Pons (tissue), 1 donor: ENCODE measurements at regions not wholly inside any gene's neighbourhood (a gene's known extent, or its start where the extent isn't known, plus 50 kb on each side); places are given as distances from the start of the nearest gene placed in this dataset.

Experiments
- DNase-seq: peaks from one replicate; pipeline ENCODE4 v3.0.0-alpha.2; 2016; ENCODE audit warnings: low spot score

- DNase-seq = no peak
Measured at GRCh38 chr12:105992849-105993740, 145.7 kb downstream of the NUAK1 start.

DNA sequence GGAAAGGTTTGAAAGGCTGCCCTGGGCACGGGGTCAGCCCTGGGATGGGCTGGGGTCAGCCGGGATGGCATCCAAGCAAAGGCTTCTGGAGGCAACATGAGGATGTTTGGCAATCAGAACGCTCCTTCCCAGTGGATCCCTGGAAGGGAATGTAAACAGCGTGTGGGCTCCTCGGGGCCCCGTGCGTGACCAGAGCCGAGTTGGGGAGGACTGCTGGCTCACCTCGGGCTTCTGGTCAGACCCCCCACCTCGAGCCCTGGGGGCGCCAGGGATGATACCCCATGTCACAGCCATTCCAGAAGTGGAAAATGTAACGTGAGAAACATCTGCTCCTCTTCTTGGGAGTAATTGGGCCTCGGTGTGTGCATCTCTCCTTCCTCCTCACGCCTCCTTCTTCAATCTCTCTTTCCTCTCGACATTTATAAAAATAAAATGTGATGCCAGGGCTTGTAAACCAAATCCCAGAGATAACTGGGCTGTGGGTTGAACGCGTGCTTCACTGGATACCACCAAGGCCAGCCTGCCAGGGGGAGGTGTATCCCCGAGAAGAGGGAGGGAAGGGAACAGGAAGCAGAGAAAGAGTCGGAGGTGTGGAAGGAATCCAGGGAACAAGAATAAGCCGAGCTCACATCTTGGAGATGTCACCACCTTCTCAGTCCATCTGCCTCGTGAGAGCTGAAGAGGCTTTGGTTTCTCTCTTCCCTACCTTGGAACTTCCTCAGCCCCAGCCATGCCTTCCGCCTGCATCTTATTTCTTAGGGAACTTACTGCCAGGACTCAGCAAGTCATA is 144.8 kb downstream of the NUAK1 start:
- DNase-seq = no peak

GRCh38 chr12:105995961-105996431 is 142.8 kb downstream of the NUAK1 start:
- DNase-seq = no peak

- DNase-seq = no peak
Measured at GRCh38 chr12:105998561-105998960, 140.2 kb downstream of the NUAK1 start.

GRCh38 chr12:106000382-106001104 is 138.2 kb downstream of the NUAK1 start:
- no peak for DNase-seq

- DNase-seq = no peak
Measured at GRCh38 chr12:106001105-106001836, 137.5 kb downstream of the NUAK1 start.

DNA sequence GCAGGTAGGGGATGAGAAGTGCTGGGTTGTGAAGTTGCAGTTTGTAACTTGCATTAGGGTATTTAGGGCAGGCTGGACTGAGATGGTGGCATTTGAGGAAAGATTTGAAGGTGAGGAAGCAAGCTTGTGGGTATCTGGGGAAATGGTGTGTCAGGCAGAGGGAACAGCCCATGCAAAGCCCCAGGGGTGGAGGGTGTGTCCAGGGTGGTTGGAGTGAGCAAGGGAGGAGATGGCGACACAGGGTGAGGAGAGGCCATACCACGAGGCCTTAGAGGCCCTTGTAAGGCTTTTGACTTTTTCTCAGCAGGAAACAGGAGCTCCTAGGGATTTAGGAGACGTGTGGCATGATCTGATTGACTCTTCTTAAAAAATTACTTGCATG is 136.9 kb downstream of the NUAK1 start:
- no peak for DNase-seq

- DNase-seq = no peak
Measured at GRCh38 chr12:106003297-106003696, 135.5 kb downstream of the NUAK1 start.

DNA sequence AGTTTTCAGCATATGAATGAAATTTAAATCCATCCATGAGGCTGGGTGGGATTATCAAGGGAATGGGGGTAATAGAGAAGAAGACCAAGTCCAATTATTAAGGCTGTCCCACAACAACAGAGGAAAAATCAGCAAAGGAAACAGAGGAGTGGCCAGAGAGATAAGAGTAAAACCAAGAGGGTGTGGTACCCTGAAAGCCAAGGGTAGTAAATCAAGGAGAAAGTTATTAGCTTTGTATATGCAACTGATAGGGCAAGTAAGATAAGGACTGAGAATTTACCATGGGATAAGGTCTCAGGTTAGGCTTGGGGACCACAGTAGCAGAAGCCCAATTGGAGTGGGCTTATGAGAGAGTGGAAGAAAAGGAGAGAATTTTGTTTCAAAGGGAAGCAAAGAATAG is 134.5 kb downstream of the NUAK1 start:
- DNase-seq = no peak

DNA sequence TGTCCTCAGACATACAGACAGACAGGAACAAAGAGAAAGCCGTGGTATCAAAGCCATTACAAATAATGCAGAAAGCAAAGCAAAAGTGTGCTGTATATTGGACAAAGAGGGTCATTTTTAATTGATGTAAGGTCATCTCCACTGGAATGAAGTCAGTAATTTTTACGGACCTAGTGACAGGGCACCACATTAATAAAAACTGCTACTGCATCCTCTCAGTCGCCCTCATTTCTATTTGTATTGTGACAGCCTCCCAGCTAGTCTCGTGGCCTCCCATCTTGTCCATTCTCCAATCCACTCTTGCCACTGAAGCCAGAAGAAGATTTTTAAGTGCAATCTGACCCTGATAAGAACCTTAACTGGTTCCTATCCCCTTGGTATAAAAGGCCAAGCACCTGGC is 132.4 kb downstream of the NUAK1 start:
- DNase-seq = no peak

- DNase-seq = no peak
Measured at GRCh38 chr12:106006940-106007339, 131.8 kb downstream of the NUAK1 start.

GRCh38 chr12:106010741-106011140 is 128.0 kb downstream of the NUAK1 start:
- DNase-seq = no peak
